Osteoblast (primary cell): ENCODE measurements at regions not wholly inside any gene's neighbourhood (a gene's known extent, or its start where the extent isn't known, plus 50 kb on each side); places are given as distances from the start of the nearest gene placed in this dataset.

Experiments
- DNase-seq: peaks from one replicate; pipeline ENCODE4 v3.0.0; 2011; ENCODE audit warnings: low spot score, mixed read lengths; ENCODE audit not compliant: insufficient read length; ENCODE audit errors: missing footprints
- H2AFZ ChIP-seq: 2 replicates; pipeline ENCODE4 v1.6.0; 2011; ENCODE audit warnings: mild to moderate bottlenecking, low read length
- H3K27ac ChIP-seq: 2 replicates; pipeline ENCODE4 v1.5.1; 2011; ENCODE audit warnings: mild to moderate bottlenecking, low read depth, low read length, moderate library complexity
- H3K27me3 ChIP-seq: 2 replicates; pipeline ENCODE4 v1.6.0; 2012; ENCODE audit warnings: mild to moderate bottlenecking, control low read depth, inconsistent platforms, low read length, moderate library complexity; ENCODE audit not compliant: insufficient read depth
- H3K36me3 ChIP-seq: 2 replicates; pipeline ENCODE4 v1.5.1; 2011; ENCODE audit warnings: mild to moderate bottlenecking, low read length, control low read depth, moderate library complexity; ENCODE audit not compliant: insufficient read depth
- H3K4me1 ChIP-seq: 2 replicates; pipeline ENCODE4 v1.5.1; 2011; ENCODE audit warnings: mild to moderate bottlenecking, low read length, control low read depth, moderate library complexity; ENCODE audit not compliant: insufficient read depth
- H3K4me2 ChIP-seq: 2 replicates; pipeline ENCODE4 v1.6.0; 2011; ENCODE audit warnings: mild to moderate bottlenecking, low read length; ENCODE audit not compliant: insufficient read depth
- H3K4me3 ChIP-seq: fragments of 200-600 bp; sonication (generic); 3 replicates; pipeline ENCODE4 v1.5.1; 2012; ENCODE audit warnings: mild to moderate bottlenecking, low read length, inconsistent platforms; ENCODE audit not compliant: insufficient read depth
- H3K79me2 ChIP-seq: 2 replicates; pipeline ENCODE4 v1.6.0; 2012; ENCODE audit warnings: mild to moderate bottlenecking, low read length, control low read depth, inconsistent platforms; ENCODE audit not compliant: insufficient read depth
- H3K9me3 ChIP-seq: 2 replicates; pipeline ENCODE4 v1.5.1; 2011; ENCODE audit warnings: low read depth, low read length, control low read depth
- H4K20me1 ChIP-seq: 2 replicates; pipeline ENCODE4 v1.6.0; 2012; ENCODE audit warnings: mild to moderate bottlenecking, low read length, control low read depth; ENCODE audit not compliant: insufficient read depth
- TF ChIP-seq, protein P1 (sequence below): IDR thresholded peaks from 2 replicates; pipeline ENCODE4 v1.5.1; 2011; ENCODE audit warnings: mild to moderate bottlenecking, low read depth, low read length, moderate library complexity; ENCODE audit errors: extremely low read depth

- TF ChIP-seq, protein P1, sequence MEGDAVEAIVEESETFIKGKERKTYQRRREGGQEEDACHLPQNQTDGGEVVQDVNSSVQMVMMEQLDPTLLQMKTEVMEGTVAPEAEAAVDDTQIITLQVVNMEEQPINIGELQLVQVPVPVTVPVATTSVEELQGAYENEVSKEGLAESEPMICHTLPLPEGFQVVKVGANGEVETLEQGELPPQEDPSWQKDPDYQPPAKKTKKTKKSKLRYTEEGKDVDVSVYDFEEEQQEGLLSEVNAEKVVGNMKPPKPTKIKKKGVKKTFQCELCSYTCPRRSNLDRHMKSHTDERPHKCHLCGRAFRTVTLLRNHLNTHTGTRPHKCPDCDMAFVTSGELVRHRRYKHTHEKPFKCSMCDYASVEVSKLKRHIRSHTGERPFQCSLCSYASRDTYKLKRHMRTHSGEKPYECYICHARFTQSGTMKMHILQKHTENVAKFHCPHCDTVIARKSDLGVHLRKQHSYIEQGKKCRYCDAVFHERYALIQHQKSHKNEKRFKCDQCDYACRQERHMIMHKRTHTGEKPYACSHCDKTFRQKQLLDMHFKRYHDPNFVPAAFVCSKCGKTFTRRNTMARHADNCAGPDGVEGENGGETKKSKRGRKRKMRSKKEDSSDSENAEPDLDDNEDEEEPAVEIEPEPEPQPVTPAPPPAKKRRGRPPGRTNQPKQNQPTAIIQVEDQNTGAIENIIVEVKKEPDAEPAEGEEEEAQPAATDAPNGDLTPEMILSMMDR = no peak
- Histone ChIP-seq H3K36me3 (no peaks in the 10 kb centered on the region), H3K27ac (no peak overlapping the region), H3K4me2 (no peak overlapping the region), H2AFZ (no peak overlapping the region), H4K20me1 (no peaks in the 10 kb centered on the region), H3K79me2 (no peaks in the 10 kb centered on the region), H3K4me1 (peaks cover 5% of the 10 kb centered on the region), H3K4me3 (no peak overlapping the region), H3K9me3 (no peaks in the 10 kb centered on the region), H3K27me3 (no peaks in the 10 kb centered on the region)
- DNase-seq = no peak
Observed at GRCh38 chr5:72659726-72660125, 152.5 kb upstream of the ZNF366 start.

GRCh38 chr5:72658761-72659540, 151.7 kb upstream of the ZNF366 start:
- H4K20me1 ChIP-seq = no peaks in the 10 kb centered on the region
- no peak for DNase-seq
- no peaks in the 10 kb centered on the region for H3K79me2 ChIP-seq
- H3K27me3 ChIP-seq = no peaks in the 10 kb centered on the region
- H3K36me3 ChIP-seq = no peaks in the 10 kb centered on the region
- TF ChIP-seq, protein P1 = no peak
- no peaks in the 10 kb centered on the region for H3K9me3 ChIP-seq
- no peak overlapping the region for H3K27ac ChIP-seq
- no peak overlapping the region for H2AFZ ChIP-seq
- H3K4me3 ChIP-seq = no peak overlapping the region
- no peak overlapping the region for H3K4me2 ChIP-seq
- H3K4me1 ChIP-seq = peaks cover 5% of the 10 kb centered on the region

GRCh38 chr5:72658161-72658560, 151.0 kb upstream of the ZNF366 start:
- no peaks in the 10 kb centered on the region for H3K27me3 ChIP-seq
- no peaks in the 10 kb centered on the region for H3K79me2 ChIP-seq
- no peak overlapping the region for H3K4me2 ChIP-seq
- no peak overlapping the region for H3K27ac ChIP-seq
- no peak for DNase-seq
- peaks cover 5% of the 10 kb centered on the region for H3K4me1 ChIP-seq
- H4K20me1 ChIP-seq = no peaks in the 10 kb centered on the region
- H3K4me3 ChIP-seq = no peak overlapping the region
- H3K9me3 ChIP-seq = no peaks in the 10 kb centered on the region
- no peaks in the 10 kb centered on the region for H3K36me3 ChIP-seq
- TF ChIP-seq, protein P1 = no peak
- H2AFZ ChIP-seq = no peak overlapping the region

DNA sequence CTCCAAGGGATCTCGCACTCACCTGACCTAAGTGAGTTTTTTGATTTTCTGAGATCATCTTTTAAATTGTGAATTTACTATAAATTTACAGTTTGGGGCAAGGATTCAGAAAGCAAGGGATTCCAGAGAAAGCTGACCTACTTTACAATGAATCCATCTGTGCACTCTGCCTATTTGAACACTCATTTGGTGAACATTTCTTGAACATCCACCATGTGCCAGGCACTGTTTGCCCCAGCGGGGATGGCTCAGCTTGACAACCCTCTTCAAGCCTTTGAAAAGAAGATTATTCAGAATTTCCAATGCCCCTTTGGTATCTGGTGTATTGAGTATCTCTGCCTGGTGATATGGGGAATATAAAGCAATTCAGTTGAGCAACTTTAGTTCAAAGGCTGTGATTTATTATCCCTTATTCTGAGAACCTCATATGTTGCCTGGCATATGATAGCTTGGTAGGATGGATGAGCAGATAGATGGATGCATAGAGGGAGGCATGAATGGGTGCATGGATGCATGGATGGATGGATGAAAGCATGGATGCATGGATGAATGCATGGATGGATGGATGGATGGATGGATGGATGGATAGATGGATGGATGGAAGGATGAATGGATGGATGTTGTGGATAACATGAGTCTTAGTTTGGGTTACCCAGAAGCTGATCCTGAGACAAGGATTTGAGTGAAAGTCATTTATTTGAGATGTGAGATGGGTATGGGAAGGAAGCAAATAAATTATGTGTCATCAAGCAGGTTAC, 149.7 kb upstream of the ZNF366 start:
- Histone ChIP-seq H2AFZ (no peak overlapping the region), H3K9me3 (no peaks in the 10 kb centered on the region), H3K4me1 (peaks cover 5% of the 10 kb centered on the region), H3K27me3 (no peaks in the 10 kb centered on the region), H3K4me2 (no peak overlapping the region), H3K79me2 (no peaks in the 10 kb centered on the region), H4K20me1 (no peaks in the 10 kb centered on the region), H3K36me3 (no peaks in the 10 kb centered on the region), H3K4me3 (no peak overlapping the region), H3K27ac (no peak overlapping the region)
- TF ChIP-seq, protein P1 = no peak
- DNase-seq = no peak
